GM18520 (cell line): ENCODE measurements at regions not wholly inside any gene's neighbourhood (a gene's known extent, or its start where the extent isn't known, plus 50 kb on each side); places are given as distances from the start of the nearest gene placed in this dataset.

Experiments
- ATAC-seq: cut with Tn5 transposase; IDR thresholded peaks from one replicate; pipeline ENCODE4 v1.9.1; 2021; ENCODE audit not compliant: unreplicated experiment

GRCh38 chr2:4464634-4465266 lies 761.4 kb downstream of the DCDC2C start:
- no peak for ATAC-seq

GRCh38 chr2:4465671-4466070 lies 762.3 kb downstream of the DCDC2C start:
- no peak for ATAC-seq

DNA sequence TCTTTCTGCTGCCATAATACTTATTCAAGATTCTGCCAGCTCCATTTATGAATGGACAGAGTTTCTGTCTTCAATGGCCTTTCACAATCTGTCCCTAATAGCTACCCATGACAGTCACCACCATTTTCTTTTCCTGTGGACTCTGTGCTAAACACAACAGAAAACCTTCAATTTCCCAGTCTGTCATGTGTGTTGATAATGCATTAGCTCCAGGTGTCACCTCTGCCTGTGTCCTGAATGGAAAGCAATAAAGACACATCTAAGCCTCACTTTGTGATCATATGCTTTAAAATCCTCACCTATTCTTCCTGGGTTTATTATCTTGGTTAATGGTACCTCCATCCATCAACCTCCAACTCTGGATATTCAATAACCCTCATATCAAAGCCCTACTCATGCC lies 772.2 kb downstream of the DCDC2C start:
- no peak for ATAC-seq

GRCh38 chr2:4483050-4483449 lies 779.7 kb downstream of the DCDC2C start:
- no peak for ATAC-seq

GRCh38 chr2:4486971-4487370 lies 783.6 kb downstream of the DCDC2C start:
- ATAC-seq: no peak

DNA sequence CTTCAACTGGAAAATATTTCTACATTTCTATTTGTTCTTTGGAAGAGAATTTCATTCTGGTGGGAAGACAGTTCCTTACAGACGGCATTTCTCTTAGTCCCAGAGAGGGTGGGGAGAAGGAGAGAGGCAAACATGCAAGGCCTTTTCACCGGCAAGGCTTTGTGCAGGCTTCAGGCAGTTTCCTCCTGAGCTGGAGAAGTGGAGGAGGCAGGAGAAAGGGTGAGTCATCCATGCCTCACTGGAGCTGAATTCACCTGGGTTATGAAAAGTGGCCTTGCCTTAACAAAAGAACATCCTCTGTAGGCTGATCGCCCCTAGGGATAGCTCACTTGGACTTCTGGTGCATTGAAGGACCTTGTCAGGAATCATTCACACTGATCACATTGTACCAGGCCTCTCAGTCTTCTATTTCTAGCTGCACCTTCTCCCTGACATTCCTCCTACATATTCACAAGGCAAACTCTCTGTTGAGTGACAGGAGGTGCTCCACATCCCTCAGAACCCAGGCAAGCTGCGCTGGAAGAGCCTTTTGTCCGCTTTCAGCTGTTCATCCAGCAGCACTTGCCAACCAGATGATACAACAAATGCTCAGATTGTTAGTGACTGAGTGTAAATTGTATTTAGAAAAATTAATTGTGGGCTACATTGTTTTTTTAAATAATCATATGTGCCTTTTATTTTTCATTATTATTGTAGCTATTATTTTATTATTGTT lies 796.1 kb downstream of the DCDC2C start:
- ATAC-seq: no peak

- ATAC-seq: no peak
These were observed 798.1 kb downstream of the DCDC2C start for GRCh38 chr2:4501525-4501924.

- ATAC-seq: no peak
These were observed 799.0 kb downstream of the DCDC2C start for GRCh38 chr2:4502230-4502843.

DNA sequence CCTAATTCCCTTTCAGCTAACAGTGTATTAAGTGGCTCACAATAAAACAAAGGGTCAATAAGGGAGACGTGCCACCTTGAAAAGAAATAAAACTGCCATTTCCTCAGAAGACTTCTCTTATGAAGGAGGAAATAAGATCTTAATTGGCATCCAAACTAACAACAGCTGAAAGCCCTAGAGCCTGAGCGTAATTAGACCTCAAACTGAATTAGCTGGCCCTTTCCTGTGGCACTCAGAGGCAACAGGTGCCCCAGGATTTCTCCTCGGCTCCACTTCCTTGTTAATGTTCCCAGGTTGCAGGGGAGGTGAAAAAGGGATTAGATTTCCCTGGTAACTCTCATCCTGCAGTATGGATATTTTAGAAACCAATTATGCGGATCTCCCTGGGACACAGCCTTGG lies 804.3 kb downstream of the DCDC2C start:
- ATAC-seq: no peak

DNA sequence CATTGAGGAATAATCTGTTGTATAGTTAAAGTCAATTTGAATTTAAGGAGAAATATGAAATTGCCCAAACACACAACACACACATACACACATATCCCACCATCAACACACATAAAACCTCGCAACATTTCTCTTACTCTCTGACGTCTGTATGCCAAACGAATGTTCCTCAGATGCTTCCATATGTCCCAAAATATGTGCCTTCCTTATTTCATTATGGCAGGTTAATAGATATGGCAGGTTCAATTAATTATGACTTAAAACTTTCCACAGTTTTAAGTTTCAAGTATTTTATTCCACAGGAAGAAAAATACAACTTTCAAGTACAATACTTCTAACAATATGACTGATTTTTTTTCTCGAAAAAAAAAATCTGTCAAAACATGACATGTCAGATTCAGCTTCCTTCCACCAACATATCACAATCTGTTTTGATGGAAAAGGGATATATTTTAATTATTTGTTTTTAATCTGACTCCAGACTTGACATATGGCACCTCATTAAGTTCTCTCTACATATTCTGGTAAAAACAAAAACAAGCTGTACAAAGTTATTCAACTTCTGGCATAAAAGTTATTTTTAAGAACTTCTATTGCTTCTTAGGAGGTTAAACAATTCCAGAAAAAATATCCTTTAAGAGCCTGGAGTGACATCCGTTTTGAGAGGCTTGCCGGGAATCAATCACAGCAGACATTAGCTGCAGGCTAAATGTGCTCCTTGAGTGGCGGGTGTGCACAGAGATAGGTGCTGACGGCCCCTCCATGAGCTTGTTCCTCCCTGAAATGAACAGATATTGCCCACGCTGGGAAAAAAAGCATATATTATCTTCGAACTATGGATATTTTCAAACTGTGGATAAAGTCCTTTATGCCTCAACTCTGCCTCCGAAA lies 812.7 kb downstream of the DCDC2C start:
- no peak for ATAC-seq

GRCh38 chr2:4518596-4518995 lies 815.2 kb downstream of the DCDC2C start:
- no peak for ATAC-seq

GRCh38 chr2:4522498-4523421 lies 819.4 kb downstream of the DCDC2C start:
- ATAC-seq: no peak

DNA sequence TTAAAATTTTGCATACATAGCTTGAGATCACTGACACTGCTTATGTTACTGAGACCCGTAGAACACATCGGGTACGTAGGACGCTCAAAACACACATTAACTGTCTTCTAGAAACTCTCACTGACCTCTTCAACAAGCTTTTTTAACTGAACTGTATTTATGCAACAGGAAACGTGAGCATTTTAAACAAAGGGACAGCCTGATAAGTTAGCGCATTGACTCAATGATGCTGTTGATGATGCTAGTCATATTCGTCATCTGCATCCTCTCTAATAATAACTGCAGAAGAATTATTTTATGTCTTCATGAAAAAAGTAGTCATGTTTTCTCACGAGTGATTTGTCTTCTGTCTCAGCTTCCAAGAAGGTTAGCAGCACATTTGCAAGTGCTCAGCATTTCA lies 824.0 kb downstream of the DCDC2C start:
- no peak for ATAC-seq

- no peak for ATAC-seq
These were observed 824.9 kb downstream of the DCDC2C start for GRCh38 chr2:4528246-4528645.

GRCh38 chr2:4528773-4529172 lies 825.4 kb downstream of the DCDC2C start:
- ATAC-seq: no peak

DNA sequence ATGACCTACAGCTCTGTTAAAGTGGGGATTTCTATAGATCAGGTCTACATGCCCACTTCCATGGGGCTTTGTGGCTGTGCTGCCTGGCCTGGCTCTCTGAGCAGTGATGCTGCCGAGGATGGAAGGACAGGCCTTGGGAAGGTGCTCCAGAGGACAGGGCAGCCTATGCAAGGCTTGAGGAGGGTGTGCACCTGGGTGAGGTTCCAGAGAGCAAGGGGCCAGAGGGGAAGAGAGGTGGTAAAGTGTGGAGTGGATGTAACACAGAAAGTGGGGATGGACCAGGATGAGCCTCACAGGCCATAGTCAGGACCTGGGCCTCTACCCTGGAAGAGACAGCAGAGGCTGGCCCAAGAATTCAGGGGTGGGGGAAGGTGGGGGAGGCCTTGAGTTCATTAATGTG lies 826.4 kb downstream of the DCDC2C start:
- no peak for ATAC-seq

- ATAC-seq: no peak
These were observed 826.9 kb downstream of the DCDC2C start for GRCh38 chr2:4530231-4530630.

DNA sequence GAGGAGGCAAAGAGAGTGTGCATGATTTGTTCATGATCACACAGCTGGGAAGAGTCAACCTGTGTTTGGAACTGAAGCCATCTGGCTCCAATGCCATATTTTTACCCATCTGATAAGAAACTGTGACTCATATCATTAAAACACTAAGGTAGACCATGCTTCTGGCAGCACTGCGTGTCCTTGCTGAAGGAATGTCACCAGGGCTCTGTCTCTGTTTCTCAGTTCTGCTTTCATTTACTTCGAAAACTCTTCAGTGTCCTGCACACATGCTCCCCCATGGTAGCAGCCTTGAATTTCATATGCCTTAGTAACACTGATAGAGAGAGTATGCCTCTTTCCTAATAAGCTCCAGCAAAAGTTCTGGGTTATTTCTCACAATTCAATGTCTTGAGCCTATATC lies 830.4 kb downstream of the DCDC2C start:
- ATAC-seq: no peak

DNA sequence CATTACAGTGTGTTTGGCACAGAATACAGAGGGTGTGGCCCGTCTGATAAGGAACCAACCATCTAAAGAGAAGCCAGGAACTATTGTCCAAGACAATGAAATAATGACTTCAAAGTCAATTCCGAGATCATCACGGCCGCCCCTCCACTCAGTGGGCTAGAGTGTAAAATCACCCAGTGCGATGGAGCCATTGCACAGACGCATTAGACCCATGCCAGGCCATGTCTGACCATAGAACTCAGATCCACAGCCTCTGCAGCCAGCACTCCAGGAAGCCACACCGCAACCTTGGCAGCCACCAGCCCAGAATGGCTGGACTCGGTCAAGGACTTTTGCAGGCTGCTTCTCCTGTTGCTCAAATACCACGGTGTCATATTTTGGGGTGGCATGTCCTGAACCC lies 835.7 kb downstream of the DCDC2C start:
- ATAC-seq: no peak

GRCh38 chr2:4549666-4550210 lies 846.4 kb downstream of the DCDC2C start:
- no peak for ATAC-seq
